A549 (cell line): ENCODE measurements at regions not wholly inside any gene's neighbourhood (a gene's known extent, or its start where the extent isn't known, plus 50 kb on each side); places are given as distances from the start of the nearest gene placed in this dataset.
A peak's percentile ranks its signal among the peaks of the same experiment; 100 is the strongest.

ENCODE experiments used
- ATAC-seq, 2 experiments: fragments of 200-7000 bp in 1 of 2; fragments of >200 bp in 1 of 2; cut with Nextera tagmentation in 1 of 2; cut with Tn5 transposase in 1 of 2; 3 replicates each; pipeline versions ENCODE4 v1.8.0 to v1.9.1; 2018 to 2020; ENCODE audit warnings: mild to moderate bottlenecking in 1 of 2, moderate library complexity in 1 of 2
- CTCF ChIA-PET: fragments of 300-600 bp; sonication (Branson Sonifier 250); formaldehyde crosslinking; extraction: SDS; loops from one replicate; lab custom pipeline; 2021; ENCODE audit warnings: antibody characterized with exemption, inconsistent platforms; lab: Yijun Ruan, JAX
- POLR2A ChIA-PET: fragments of 350-600 bp; formaldehyde crosslinking; extraction: SDS; loops from one replicate; lab custom pipeline; 2021; ENCODE audit warnings: antibody characterized with exemption, inconsistent platforms; lab: Yijun Ruan, JAX
- DNase-seq, 2 experiments: peaks; one replicate each; pipeline versions ENCODE4 v3.0.0 to v3.0.0-alpha.2; 2011 to 2016; ENCODE audit warnings: low read depth in 1 of 2, low spot score in 1 of 2
- FAIRE-seq: peaks from 2 replicates; lab custom pipeline; 2011; peaks lifted over from hg19 to GRCh38; lab: Jason Lieb, UNC
- H3K27ac ChIP-seq, 2 experiments: fragments of >200 bp; sonication (Bioruptor Twin); formaldehyde crosslinking; 3 replicates each; pipeline ENCODE4 v1.5.1; 2016 to 2017
- H3K4me1 ChIP-seq: fragments of >200 bp; sonication (Bioruptor Twin); formaldehyde crosslinking; 3 replicates; pipeline ENCODE4 v1.6.1; 2016
- H3K4me2 ChIP-seq: fragments of >200 bp; sonication (Bioruptor Twin); formaldehyde crosslinking; 3 replicates; pipeline ENCODE4 v1.6.1; 2016
- H3K4me3 ChIP-seq: fragments of >200 bp; sonication (Bioruptor Twin); formaldehyde crosslinking; 3 replicates; pipeline ENCODE4 v1.5.1; 2016
- H3K9me3 ChIP-seq: fragments of >200 bp; sonication (Bioruptor Twin); formaldehyde crosslinking; 3 replicates; pipeline ENCODE4 v1.6.1; 2016
- CBX2 ChIP-seq: fragments of 200-600 bp; sonication (generic); IDR thresholded peaks from 2 replicates; pipeline ENCODE4 v1.6.1; 2016; ENCODE audit warnings: low read depth, mild to moderate bottlenecking, borderline replicate concordance
- CEBPB ChIP-seq, 2 experiments: fragments of >200 bp in 1 of 2; sonication (Bioruptor Twin) in 1 of 2; formaldehyde crosslinking in 1 of 2; IDR thresholded peaks; 2 replicates each; pipeline ENCODE4 v1.6.1; 2012 to 2016
- CHD2 ChIP-seq: fragments of 150-350 bp; IDR thresholded peaks from 2 replicates; pipeline ENCODE4 v1.6.1; 2014; ENCODE audit warnings: low read length; ENCODE audit not compliant: partially characterized antibody
- CHD4 ChIP-seq: fragments of 200-600 bp; sonication (generic); IDR thresholded peaks from 2 replicates; pipeline ENCODE4 v1.6.1; 2016; ENCODE audit warnings: antibody characterized with exemption, mild to moderate bottlenecking, borderline replicate concordance
- EP300 ChIP-seq, 2 experiments: fragments of >200 bp; sonication (Bioruptor Twin); formaldehyde crosslinking; IDR thresholded peaks; 2 replicates in 1 of 2; 3 replicates in 1 of 2; pipeline ENCODE4 v1.6.1; 2016 to 2017
- ESRRA ChIP-seq: fragments of 150-350 bp; IDR thresholded peaks from 2 replicates; pipeline ENCODE4 v1.6.1; 2014; ENCODE audit warnings: mild to moderate bottlenecking, low read length, borderline replicate concordance
- FOXS1 ChIP-seq: fragments of 250-450 bp; sonication (Bioruptor Pico); IDR thresholded peaks from 2 replicates; pipeline ENCODE4 v1.5.0; 2020; ENCODE audit warnings: mild to moderate bottlenecking, moderate library complexity
- HEYL ChIP-seq: fragments of 250-450 bp; sonication (Bioruptor Pico); IDR thresholded peaks from 2 replicates; pipeline ENCODE4 v1.8.0; 2021; ENCODE audit warnings: mild to moderate bottlenecking, moderate library complexity
- HOXB5 ChIP-seq: fragments of 250-450 bp; sonication (Bioruptor Pico); IDR thresholded peaks from 2 replicates; pipeline ENCODE4 v1.5.0; 2020; ENCODE audit warnings: mild to moderate bottlenecking, moderate library complexity
- NFE2L2 ChIP-seq: fragments of 150-350 bp; conservative IDR thresholded peaks from 2 replicates; pipeline ENCODE4 v1.6.1; 2014; ENCODE audit warnings: low read length
- NR3C1 ChIP-seq: fragments of >200 bp; sonication (Bioruptor Twin); formaldehyde crosslinking; IDR thresholded peaks from 3 replicates; pipeline ENCODE4 v1.6.1; 2017
- PHF8 ChIP-seq: fragments of 200-600 bp; sonication (generic); IDR thresholded peaks from 2 replicates; pipeline ENCODE4 v1.6.1; 2016; ENCODE audit warnings: low read depth, mild to moderate bottlenecking, antibody characterized with exemption, moderate library complexity, borderline replicate concordance
- POLR2AphosphoS2 ChIP-seq: conservative IDR thresholded peaks from 2 replicates; pipeline ENCODE4 v1.6.1; 2012; ENCODE audit warnings: low read length, improper control_type of control experiment, inconsistent platforms
- RAD21 ChIP-seq, 2 experiments: fragments of >200 bp in 1 of 2; sonication (Bioruptor Twin) in 1 of 2; formaldehyde crosslinking in 1 of 2; IDR thresholded peaks in 1 of 2; conservative IDR thresholded peaks in 1 of 2; 2 replicates in 1 of 2; 3 replicates in 1 of 2; pipeline ENCODE4 v1.6.1; 2012 to 2018; ENCODE audit warnings: inconsistent platforms in 1 of 2
- RCOR1 ChIP-seq: fragments of 150-350 bp; IDR thresholded peaks from 2 replicates; pipeline ENCODE4 v1.6.1; 2014; ENCODE audit warnings: antibody characterized with exemption, low read length, low read depth
- RNF2 ChIP-seq: fragments of 200-600 bp; sonication (generic); IDR thresholded peaks from 2 replicates; pipeline ENCODE4 v1.6.1; 2016; ENCODE audit warnings: low read depth, mild to moderate bottlenecking, antibody characterized with exemption, moderate library complexity, borderline replicate concordance
- SMC3 ChIP-seq: fragments of >200 bp; sonication (Bioruptor Twin); formaldehyde crosslinking; IDR thresholded peaks from 3 replicates; pipeline ENCODE4 v1.6.1; 2018; ENCODE audit warnings: inconsistent platforms
- TFCP2L1 ChIP-seq: fragments of 250-450 bp; sonication (Bioruptor Pico); IDR thresholded peaks from 2 replicates; pipeline ENCODE4 v1.5.0; 2021; ENCODE audit warnings: mild to moderate bottlenecking
- TP53 ChIP-seq: fragments of 250-450 bp; sonication (Bioruptor Pico); IDR thresholded peaks from 2 replicates; pipeline ENCODE4 v1.5.0; 2021; ENCODE audit warnings: mild to moderate bottlenecking, moderate library complexity
- WGBS: methylation state at CpG from one replicate; pipeline ENCODE4 v1.1.6; 2017; ENCODE audit errors: missing lambda C conversion rate; 5-methylcytosine and 5-hydroxymethylcytosine counted together
- TF ChIP-seq, protein P1 (sequence below): fragments of 250-450 bp; sonication (Bioruptor Pico); IDR thresholded peaks from 2 replicates; pipeline ENCODE4 v1.5.0; 2020; ENCODE audit warnings: low read depth, mild to moderate bottlenecking, moderate library complexity
- TF ChIP-seq, protein P2 (sequence below): IDR thresholded peaks from 2 replicates; pipeline ENCODE4 v1.6.1; 2012; ENCODE audit warnings: low read depth, borderline replicate concordance
- TF ChIP-seq, protein P3 (sequence below): fragments of 250-450 bp; sonication (Bioruptor Pico); IDR thresholded peaks from 2 replicates; pipeline ENCODE4 v1.5.0; 2021; ENCODE audit warnings: mild to moderate bottlenecking, moderate library complexity, borderline replicate concordance

DNA sequence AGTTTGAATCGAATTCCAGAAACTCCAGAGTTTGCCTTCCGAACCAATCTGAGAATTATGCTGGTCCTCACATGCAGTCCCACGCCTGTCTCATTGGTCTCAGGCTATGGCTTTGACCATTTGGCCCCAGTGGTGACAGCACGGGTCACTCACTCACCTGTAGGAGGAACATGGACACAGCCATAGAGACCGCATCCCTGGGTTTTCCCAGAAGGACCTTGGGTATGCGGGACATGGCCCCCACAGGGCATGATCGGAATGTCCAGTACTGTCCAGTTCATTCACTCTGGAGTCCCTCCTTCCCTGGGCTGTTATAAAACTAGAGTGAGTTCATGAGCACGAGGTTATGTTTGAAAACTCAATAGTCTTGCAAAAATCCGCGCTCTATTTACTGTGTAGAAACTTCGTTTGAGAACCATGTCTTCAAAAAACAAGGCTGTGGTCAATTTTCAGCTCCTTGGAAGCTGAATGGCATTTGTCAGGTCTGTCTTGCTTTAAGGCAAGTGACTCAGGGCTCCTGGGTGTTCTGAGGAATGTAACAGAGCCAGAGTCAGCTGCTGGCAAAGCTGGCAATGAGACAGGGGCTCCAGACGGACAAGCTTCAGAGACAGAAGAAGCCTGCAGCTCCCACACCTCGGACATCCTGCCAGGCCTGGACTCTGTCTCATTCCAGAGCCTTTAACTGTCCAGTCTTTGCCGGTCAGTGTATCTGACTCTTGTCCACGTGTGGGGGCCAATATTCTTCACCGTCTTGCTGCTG, 86.7 kb upstream of the TMEM18 start:
- Histone ChIP-seq H3K4me1 (no peaks in the 10 kb centered on the region), H3K4me2 (no peak overlapping the region), H3K27ac (no peak overlapping the region), H3K4me3 (no peak overlapping the region), H3K9me3 (no peaks in the 10 kb centered on the region)
- ChIA-PET CTCF (no interaction called here), POLR2A (no interaction called here)
- WGBS: 38% methylated on average over 16 of the region's 16 CpGs
- FAIRE-seq (no peak), ATAC-seq (peak in 1 of 2 experiments; percentile 23; a peak in 1 of 6 replicates), DNase-seq (no peak)
- no peak for TF ChIP-seq PHF8
- no peak for TF ChIP-seq NFE2L2
- TF ChIP-seq CEBPB (IDR thresholded peaks at IDR 0.05): no peak
- TF ChIP-seq CHD2: no peak

GRCh38 chr2:762646-763045, 85.4 kb upstream of the TMEM18 start:
- no peaks in the 10 kb centered on the region for H3K9me3 ChIP-seq
- WGBS: 27% methylated on average over 4 of the region's 4 CpGs
- POLR2A ChIA-PET: no interaction called here
- no peak for ATAC-seq
- H3K27ac ChIP-seq: no peak overlapping the region
- H3K4me3 ChIP-seq: no peak overlapping the region
- no peaks in the 10 kb centered on the region for H3K4me1 ChIP-seq
- no peak overlapping the region for H3K4me2 ChIP-seq
- no peak for DNase-seq
- no peak for FAIRE-seq
- CTCF ChIA-PET: no interaction called here
- no peak for TF ChIP-seq CBX2
- no peak for TF ChIP-seq CEBPB (IDR thresholded peaks at IDR 0.05)
- TF ChIP-seq HEYL (CRISPR knock-in tag): no peak
- TF ChIP-seq NR3C1: no peak
- TF ChIP-seq, protein P1, sequence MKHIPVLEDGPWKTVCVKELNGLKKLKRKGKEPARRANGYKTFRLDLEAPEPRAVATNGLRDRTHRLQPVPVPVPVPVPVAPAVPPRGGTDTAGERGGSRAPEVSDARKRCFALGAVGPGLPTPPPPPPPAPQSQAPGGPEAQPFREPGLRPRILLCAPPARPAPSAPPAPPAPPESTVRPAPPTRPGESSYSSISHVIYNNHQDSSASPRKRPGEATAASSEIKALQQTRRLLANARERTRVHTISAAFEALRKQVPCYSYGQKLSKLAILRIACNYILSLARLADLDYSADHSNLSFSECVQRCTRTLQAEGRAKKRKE: no peak
- no peak for TF ChIP-seq SMC3
- no peak for TF ChIP-seq TFCP2L1
- TF ChIP-seq CHD4: no peak
- TF ChIP-seq RNF2: no peak
- TF ChIP-seq, protein P2, sequence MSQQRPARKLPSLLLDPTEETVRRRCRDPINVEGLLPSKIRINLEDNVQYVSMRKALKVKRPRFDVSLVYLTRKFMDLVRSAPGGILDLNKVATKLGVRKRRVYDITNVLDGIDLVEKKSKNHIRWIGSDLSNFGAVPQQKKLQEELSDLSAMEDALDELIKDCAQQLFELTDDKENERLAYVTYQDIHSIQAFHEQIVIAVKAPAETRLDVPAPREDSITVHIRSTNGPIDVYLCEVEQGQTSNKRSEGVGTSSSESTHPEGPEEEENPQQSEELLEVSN: no peak
- TF ChIP-seq FOXS1 (CRISPR knock-in tag): no peak
- TF ChIP-seq POLR2AphosphoS2: no peak
- TF ChIP-seq TP53 (CRISPR knock-in tag): no peak
- no peak for TF ChIP-seq ESRRA
- no peak for TF ChIP-seq HOXB5 (CRISPR knock-in tag)
- no peak for TF ChIP-seq RCOR1
- TF ChIP-seq EP300 (IDR thresholded peaks at IDR 0.05): no peak
- TF ChIP-seq RAD21 (conservative IDR thresholded peaks at IDR 0.05 in 1 of 2, IDR thresholded peaks at IDR 0.05 in 1 of 2): no peak
- TF ChIP-seq, protein P3, sequence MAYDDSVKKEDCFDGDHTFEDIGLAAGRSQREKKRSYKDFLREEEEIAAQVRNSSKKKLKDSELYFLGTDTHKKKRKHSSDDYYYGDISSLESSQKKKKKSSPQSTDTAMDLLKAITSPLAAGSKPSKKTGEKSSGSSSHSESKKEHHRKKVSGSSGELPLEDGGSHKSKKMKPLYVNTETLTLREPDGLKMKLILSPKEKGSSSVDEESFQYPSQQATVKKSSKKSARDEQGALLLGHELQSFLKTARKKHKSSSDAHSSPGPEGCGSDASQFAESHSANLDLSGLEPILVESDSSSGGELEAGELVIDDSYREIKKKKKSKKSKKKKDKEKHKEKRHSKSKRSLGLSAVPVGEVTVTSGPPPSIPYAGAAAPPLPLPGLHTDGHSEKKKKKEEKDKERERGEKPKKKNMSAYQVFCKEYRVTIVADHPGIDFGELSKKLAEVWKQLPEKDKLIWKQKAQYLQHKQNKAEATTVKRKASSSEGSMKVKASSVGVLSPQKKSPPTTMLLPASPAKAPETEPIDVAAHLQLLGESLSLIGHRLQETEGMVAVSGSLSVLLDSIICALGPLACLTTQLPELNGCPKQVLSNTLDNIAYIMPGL (CRISPR knock-in tag): no peak
